CD14-positive monocyte (primary cell): ENCODE measurements at regions not wholly inside any gene's neighbourhood (a gene's known extent, or its start where the extent isn't known, plus 50 kb on each side); places are given as distances from the start of the nearest gene placed in this dataset.

Experiments
- DNase-seq, 3 donors: peaks; one replicate each; pipeline ENCODE4 v3.0.0-alpha.2; 2011 to 2022
- H2AFZ ChIP-seq: 2 replicates; pipeline ENCODE4 v1.6.0; 2012; ENCODE audit warnings: mild to moderate bottlenecking, low read depth, low read length, inconsistent platforms; ENCODE audit not compliant: insufficient read depth, poor library complexity, severe bottlenecking
- H3K27ac ChIP-seq, 2 donors: 1 replicate in 1 of 2; 2 replicates in 1 of 2; pipeline ENCODE4 v1.5.1; 2012 to 2013; ENCODE audit warnings: low read length in 2 of 2, control low read depth in 1 of 2, inconsistent platforms in 1 of 2, low read depth in 1 of 2, mild to moderate bottlenecking in 1 of 2
- H3K27me3 ChIP-seq, 2 donors: one replicate each; pipeline versions ENCODE4 v1.6.0 to v1.6.1; 2011 to 2013; ENCODE audit warnings: low read length in 2 of 2; ENCODE audit not compliant: control insufficient read depth in 2 of 2, insufficient read depth in 2 of 2
- H3K36me3 ChIP-seq, 2 donors: replicated peaks in 1 of 2; 1 replicate in 1 of 2; 2 replicates in 1 of 2; pipeline versions ENCODE4 v1.5.1 to v1.6.1; 2012 to 2013; ENCODE audit warnings: low read length in 2 of 2, control low read depth in 1 of 2, inconsistent platforms in 1 of 2, mild to moderate bottlenecking in 1 of 2; ENCODE audit not compliant: insufficient read depth in 2 of 2, control insufficient read depth in 1 of 2
- H3K4me1 ChIP-seq, 2 donors: 1 replicate in 1 of 2; 2 replicates in 1 of 2; pipeline versions ENCODE4 v1.5.1 to v1.6.1; 2012 to 2013; ENCODE audit warnings: low read length in 2 of 2, control low read depth in 1 of 2, inconsistent platforms in 1 of 2, mild to moderate bottlenecking in 1 of 2, moderate library complexity in 1 of 2; ENCODE audit not compliant: insufficient read depth in 2 of 2, control insufficient read depth in 1 of 2
- H3K4me2 ChIP-seq: replicated peaks from 2 replicates; pipeline ENCODE3; 2012; ENCODE audit warnings: low read length, moderate library complexity, mild to moderate bottlenecking; ENCODE audit not compliant: poor library complexity, severe bottlenecking; ENCODE audit errors: extremely low read depth
- H3K4me3 ChIP-seq, 3 experiments: fragments of 200-600 bp in 1 of 3; sonication (generic) in 1 of 3; replicated peaks in 1 of 3; 1 replicate in 2 of 3; 2 replicates in 1 of 3; pipeline ENCODE4 v1.5.1; 2011 to 2013; ENCODE audit warnings: low read length in 3 of 3, mild to moderate bottlenecking in 3 of 3, control low read depth in 2 of 3, low read depth in 2 of 3, inconsistent platforms in 1 of 3, moderate library complexity in 1 of 3
- H3K79me2 ChIP-seq: 2 replicates; pipeline ENCODE4 v1.6.0; 2012; ENCODE audit warnings: mild to moderate bottlenecking, control low read depth, inconsistent platforms, low read length, moderate library complexity; ENCODE audit not compliant: insufficient read depth
- H3K9ac ChIP-seq: 2 replicates; pipeline ENCODE4 v1.6.0; 2017; ENCODE audit warnings: low read length, mild to moderate bottlenecking; ENCODE audit not compliant: insufficient read depth, poor library complexity, severe bottlenecking
- H3K9me3 ChIP-seq, 2 donors: replicated peaks in 1 of 2; 1 replicate in 1 of 2; 2 replicates in 1 of 2; pipeline versions ENCODE4 v1.5.1 to v1.6.1; 2012 to 2013; ENCODE audit warnings: low read length in 2 of 2, control low read depth in 1 of 2; ENCODE audit not compliant: control insufficient read depth in 1 of 2, insufficient read depth in 1 of 2
- H4K20me1 ChIP-seq: 2 replicates; pipeline ENCODE4 v1.6.0; 2012; ENCODE audit warnings: mild to moderate bottlenecking, low read length, control low read depth, moderate library complexity; ENCODE audit not compliant: insufficient read depth
- H3K27ac Mint-ChIP-seq, 7 donors: one replicate each; pipeline ENCODE4 v1.8.0; 2020; ENCODE audit warnings: mild to moderate bottlenecking in 7 of 7, mixed read lengths in 7 of 7, moderate library complexity in 6 of 7, inconsistent platforms in 2 of 7
- H3K27me3 Mint-ChIP-seq, 3 donors: one replicate each; pipeline ENCODE4 v1.8.0; 2021 to 2022; ENCODE audit warnings: low read depth in 3 of 3, mild to moderate bottlenecking in 3 of 3, mixed read lengths in 3 of 3, moderate library complexity in 3 of 3, inconsistent platforms in 1 of 3
- H3K36me3 Mint-ChIP-seq, 2 donors: one replicate each; pipeline ENCODE4 v1.8.0; 2020; ENCODE audit warnings: mixed read lengths in 2 of 2, inconsistent platforms in 1 of 2, mild to moderate bottlenecking in 1 of 2
- H3K4me1 Mint-ChIP-seq: one replicate; pipeline ENCODE4 v1.8.0; 2020; ENCODE audit warnings: mild to moderate bottlenecking, mixed read lengths
- H3K4me3 Mint-ChIP-seq, 2 donors: one replicate each; pipeline ENCODE4 v1.8.0; 2020; ENCODE audit warnings: mild to moderate bottlenecking in 2 of 2, mixed read lengths in 2 of 2, moderate library complexity in 1 of 2
- H3K9me3 Mint-ChIP-seq, 7 donors: one replicate each; pipeline ENCODE4 v1.8.0; 2020 to 2022; ENCODE audit warnings: mixed read lengths in 7 of 7, mild to moderate bottlenecking in 6 of 7, moderate library complexity in 6 of 7, inconsistent platforms in 2 of 7
- CTCF ChIP-seq: fragments of 200-600 bp; IDR thresholded peaks from one replicate; pipeline ENCODE4 v1.8.0; 2022; ENCODE audit warnings: antibody characterized with exemption, mild to moderate bottlenecking
- WGBS: methylation state at CpG from one replicate; pipeline ENCODE4 v1.1.5; 2013; ENCODE audit warnings: missing lambda C conversion rate; ENCODE audit not compliant: insufficient coverage; 5-methylcytosine and 5-hydroxymethylcytosine counted together
- intact Hi-C, 2 donors: fragments of 100-400 bp; cut with micrococcal nuclease; formaldehyde crosslinking; loops; one replicate each; pipeline versions ENCODE4 v1.15.0 to v1.15.1; 2023

- no peak overlapping the region for H2AFZ ChIP-seq
- no peak overlapping the region for H3K4me3 ChIP-seq
- no peak overlapping the region for H3K9ac ChIP-seq
- no peaks in the 10 kb centered on the region for H3K4me1 ChIP-seq
- H3K27me3 ChIP-seq, result no peaks in the 10 kb centered on the region
- H3K79me2 ChIP-seq, result no peaks in the 10 kb centered on the region
- no peak overlapping the region for H3K27ac Mint-ChIP-seq
- no peaks in the 10 kb centered on the region for H3K27me3 Mint-ChIP-seq
- no peak for DNase-seq
- intact Hi-C loops, result no loop called here
- H3K36me3 Mint-ChIP-seq, result no peaks in the 10 kb centered on the region
- no peaks in the 10 kb centered on the region for H4K20me1 ChIP-seq
- H3K9me3 Mint-ChIP-seq, result peaks cover 3 to 18% (median 10%) of the 10 kb centered on the region in 7 donors
- H3K9me3 ChIP-seq, result peaks cover 4 to 10% of the 10 kb centered on the region in 2 donors
- no peak for TF ChIP-seq CTCF
- H3K4me3 Mint-ChIP-seq, result no peak overlapping the region
- H3K36me3 ChIP-seq, result no peaks in the 10 kb centered on the region
- no peak overlapping the region for H3K27ac ChIP-seq
- no peaks in the 10 kb centered on the region for H3K4me1 Mint-ChIP-seq
- no peak overlapping the region for H3K4me2 ChIP-seq
These were observed 358.7 kb downstream of the SQOR start for GRCh38 chr15:45993508-45993907.

- H3K79me2 ChIP-seq, result no peaks in the 10 kb centered on the region
- H3K27ac ChIP-seq, result no peak overlapping the region
- no peaks in the 10 kb centered on the region for H3K4me1 ChIP-seq
- H3K4me3 ChIP-seq, result no peak overlapping the region
- intact Hi-C loops, result no loop called here
- peaks cover 0 to 6% of the 10 kb centered on the region in 2 donors for H3K9me3 ChIP-seq
- no peak for DNase-seq
- H3K36me3 ChIP-seq, result no peaks in the 10 kb centered on the region
- WGBS, result 92% methylated on average over 2 of the region's 4 CpGs
- H3K27me3 ChIP-seq, result no peaks in the 10 kb centered on the region
- H2AFZ ChIP-seq, result no peak overlapping the region
- H3K9me3 Mint-ChIP-seq, result peaks cover 5 to 9% (median 6%) of the 10 kb centered on the region in 7 donors
- no peak overlapping the region for H3K9ac ChIP-seq
- H3K27ac Mint-ChIP-seq, result no peak overlapping the region
- no peaks in the 10 kb centered on the region for H3K27me3 Mint-ChIP-seq
- no peak overlapping the region for H3K4me2 ChIP-seq
- no peaks in the 10 kb centered on the region for H4K20me1 ChIP-seq
- TF ChIP-seq CTCF, result no peak
- H3K4me1 Mint-ChIP-seq, result no peaks in the 10 kb centered on the region
- H3K4me3 Mint-ChIP-seq, result no peak overlapping the region
- no peaks in the 10 kb centered on the region for H3K36me3 Mint-ChIP-seq
These were observed 361.0 kb downstream of the SQOR start for GRCh38 chr15:45995800-45996199.
